ENCODE measurements at regions not wholly inside any gene's neighbourhood (a gene's known extent, or its start where the extent isn't known, plus 50 kb on each side); places are given as distances from the start of the nearest gene placed in this dataset.

DNA sequence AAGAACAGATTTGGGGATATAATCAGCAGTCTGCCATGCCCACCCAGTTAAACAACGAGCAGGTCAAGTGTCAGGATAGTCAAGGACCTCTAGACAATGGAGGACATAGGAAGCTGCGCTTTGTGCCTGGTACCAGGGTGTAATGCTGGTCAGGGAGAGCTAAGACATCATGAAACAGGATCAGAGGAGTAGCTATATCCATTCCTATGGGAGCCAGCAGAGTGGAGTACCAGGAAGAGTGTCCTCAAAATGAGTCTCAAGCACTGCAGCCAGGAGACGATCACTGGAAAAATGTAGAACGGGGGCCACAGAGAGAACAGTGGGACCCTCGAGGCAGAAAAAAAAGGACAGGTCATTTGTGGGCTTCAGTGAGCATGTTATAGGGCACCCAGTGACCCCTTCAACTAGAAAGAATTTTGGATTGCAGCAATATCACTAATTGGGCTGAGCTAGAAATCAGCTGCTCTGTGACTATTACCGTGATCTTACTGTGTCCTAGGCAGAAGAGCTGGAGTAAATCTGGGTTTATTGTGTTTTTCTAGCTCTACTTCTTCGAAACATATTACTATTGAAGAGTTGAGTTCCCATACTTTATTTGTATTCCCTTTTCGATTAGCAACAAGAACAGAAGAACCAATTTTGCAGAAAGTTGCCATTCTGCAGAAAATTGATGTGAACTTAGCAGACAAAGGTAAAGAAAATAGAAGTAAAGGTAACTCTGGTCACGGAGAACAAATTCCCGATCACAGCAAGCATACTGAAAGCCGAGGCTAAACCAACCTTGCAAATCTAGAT, 319.6 kb downstream of the AHR start (continued):
- TF ChIP-seq CSRNP2 (CRISPR knock-in tag; conservative IDR thresholded peaks at IDR 0.05; ENCODE audit: low read depth) (no peak), RFXAP (CRISPR knock-in tag; IDR thresholded peaks at IDR 0.05; ENCODE audit: borderline replicate concordance) (peak; percentile 30; the same call in 1 of the 2 replicates), ZNF383 (CRISPR knock-in tag; IDR thresholded peaks at IDR 0.05; ENCODE audit: borderline replicate concordance) (no peak), RBFOX2 (IDR thresholded peaks at IDR 0.05; ENCODE audit: low read depth, low read length) (peak; percentile 44; the same call in 1 of the 2 replicates)
- TF ChIP-seq, protein P1, sequence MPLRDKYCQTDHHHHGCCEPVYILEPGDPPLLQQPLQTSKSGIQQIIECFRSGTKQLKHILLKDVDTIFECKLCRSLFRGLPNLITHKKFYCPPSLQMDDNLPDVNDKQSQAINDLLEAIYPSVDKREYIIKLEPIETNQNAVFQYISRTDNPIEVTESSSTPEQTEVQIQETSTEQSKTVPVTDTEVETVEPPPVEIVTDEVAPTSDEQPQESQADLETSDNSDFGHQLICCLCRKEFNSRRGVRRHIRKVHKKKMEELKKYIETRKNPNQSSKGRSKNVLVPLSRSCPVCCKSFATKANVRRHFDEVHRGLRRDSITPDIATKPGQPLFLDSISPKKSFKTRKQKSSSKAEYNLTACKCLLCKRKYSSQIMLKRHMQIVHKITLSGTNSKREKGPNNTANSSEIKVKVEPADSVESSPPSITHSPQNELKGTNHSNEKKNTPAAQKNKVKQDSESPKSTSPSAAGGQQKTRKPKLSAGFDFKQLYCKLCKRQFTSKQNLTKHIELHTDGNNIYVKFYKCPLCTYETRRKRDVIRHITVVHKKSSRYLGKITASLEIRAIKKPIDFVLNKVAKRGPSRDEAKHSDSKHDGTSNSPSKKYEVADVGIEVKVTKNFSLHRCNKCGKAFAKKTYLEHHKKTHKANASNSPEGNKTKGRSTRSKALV (CRISPR knock-in tag; IDR thresholded peaks at IDR 0.05): peak; percentile 68; the same call in 1 of the 2 replicates

DNA sequence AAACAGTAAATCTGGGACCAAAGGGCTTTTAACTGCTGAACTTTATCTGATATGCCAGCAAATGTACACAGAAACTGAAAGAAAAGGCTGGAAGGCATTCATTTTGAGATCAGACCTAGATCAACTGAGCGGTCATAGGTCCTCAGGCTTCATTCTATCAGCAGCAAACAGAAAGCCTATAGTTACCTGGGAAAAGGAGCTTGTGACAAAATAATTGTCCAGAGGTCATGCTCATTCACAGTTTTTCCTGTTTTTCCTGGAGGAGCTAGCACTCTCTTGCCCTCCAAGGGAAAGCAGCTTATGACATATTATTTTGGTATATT, 320.2 kb downstream of the AHR start:
- DNase-seq (ENCODE audit: low spot score) (peak; percentile 89), ATAC-seq (peak; percentile 98), FAIRE-seq (peak; percentile 97)
- peak overlapping the region; percentile 80 for H3K27ac ChIP-seq (ENCODE audit: extremely low read length, insufficient read depth, low read length)
- POLR2A ChIA-PET: interaction anchor here (1.8 kb wide), 1 partner anchor 14 kb away, joined by 7 read pairs; no protein-coding TSS in a partner anchor
- H3K79me2 ChIP-seq (ENCODE audit: insufficient read depth, low read length): no peaks in the 10 kb centered on the region
- BruUV-seq (replicated peaks): no TSS peak
- intact Hi-C loops (cut with micrococcal nuclease; ENCODE audit: unreplicated experiment): no loop called here
- no peaks in the 10 kb centered on the region for H3K9me3 ChIP-seq (ENCODE audit: low read length)
- H2AFZ ChIP-seq (ENCODE audit: low read length): peak overlapping the region; percentile 18
- H3K4me2 ChIP-seq (ENCODE audit: low read depth, low read length): peak overlapping the region; percentile 74
- H3K27me3 ChIP-seq (ENCODE audit: control insufficient read depth in 1 of 2, insufficient read depth in 2 of 2, low read length in 2 of 2): no peaks in the 10 kb centered on the region
- in situ Hi-C loops (cut with HindIII; ENCODE audit: extremely low pct_ligation_motif_present, low pct_unique_long_range_greater_than_20kb): no loop called here
- H3K4me1 ChIP-seq (ENCODE audit: insufficient read depth, low read length): peaks cover 38% of the 10 kb centered on the region
- no peaks in the 10 kb centered on the region for H4K20me1 ChIP-seq (ENCODE audit: insufficient read depth, low read length)
- H3K36me3 ChIP-seq (replicated peaks in 1 of 2; ENCODE audit: control insufficient read depth in 1 of 2, insufficient read depth in 2 of 2, low read length in 2 of 2): no peaks in the 10 kb centered on the region
- CTCF ChIA-PET (ENCODE audit: low intra/inter-chr PET ratio, low total read pairs): no interaction called here
- H3K4me3 ChIP-seq (replicated peaks in 1 of 3; ENCODE audit: insufficient read depth in 1 of 3, low read depth in 2 of 3, low read length in 3 of 3): peak overlapping the region; percentile 29 to 45 (median 36); a peak in 5 of 6 replicates
- H3K9ac ChIP-seq (ENCODE audit: insufficient read depth, low read depth, low read length): peak overlapping the region; percentile 2; the same call in 1 of the 2 replicates
- 0% methylated on average over 1 of the region's 1 CpG for WGBS (ENCODE audit: low lambda C conversion rate)
- TF ChIP-seq FOXK1 (CRISPR knock-in tag; IDR thresholded peaks at IDR 0.05; ENCODE audit: borderline replicate concordance, low read depth) (no peak), FOXA3 (CRISPR knock-in tag; IDR thresholded peaks at IDR 0.05) (peak; percentile 73), FOXA1 (IDR thresholded peaks at IDR 0.05) (no peak), FOXA1 (CRISPR knock-in tag; IDR thresholded peaks at IDR 0.05) (peak; percentile 68), ZNF589 (CRISPR knock-in tag; conservative IDR thresholded peaks at IDR 0.05) (no peak), PPARG (CRISPR knock-in tag; conservative IDR thresholded peaks at IDR 0.05) (peak; percentile 84; the same call in 1 of the 2 replicates), ZBTB14 (CRISPR knock-in tag; IDR thresholded peaks at IDR 0.05) (no peak), NFIC (IDR thresholded peaks at IDR 0.05; ENCODE audit: low read length) (peak; percentile 77), ATF7-NPFF (CRISPR knock-in tag; IDR thresholded peaks at IDR 0.05; ENCODE audit: low read depth) (no peak)
- TF ChIP-seq, protein P2, sequence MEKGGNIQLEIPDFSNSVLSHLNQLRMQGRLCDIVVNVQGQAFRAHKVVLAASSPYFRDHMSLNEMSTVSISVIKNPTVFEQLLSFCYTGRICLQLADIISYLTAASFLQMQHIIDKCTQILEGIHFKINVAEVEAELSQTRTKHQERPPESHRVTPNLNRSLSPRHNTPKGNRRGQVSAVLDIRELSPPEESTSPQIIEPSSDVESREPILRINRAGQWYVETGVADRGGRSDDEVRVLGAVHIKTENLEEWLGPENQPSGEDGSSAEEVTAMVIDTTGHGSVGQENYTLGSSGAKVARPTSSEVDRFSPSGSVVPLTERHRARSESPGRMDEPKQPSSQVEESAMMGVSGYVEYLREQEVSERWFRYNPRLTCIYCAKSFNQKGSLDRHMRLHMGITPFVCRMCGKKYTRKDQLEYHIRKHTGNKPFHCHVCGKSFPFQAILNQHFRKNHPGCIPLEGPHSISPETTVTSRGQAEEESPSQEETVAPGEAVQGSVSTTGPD (CRISPR knock-in tag; IDR thresholded peaks at IDR 0.05): no peak

All from HepG2 (cell line).